NCI-H226 (cell line): ENCODE measurements at regions not wholly inside any gene's neighbourhood (a gene's known extent, or its start where the extent isn't known, plus 50 kb on each side); places are given as distances from the start of the nearest gene placed in this dataset.
"Not testable (repeated sequence)": the region's sequence is repeated elsewhere in the genome, so short reads cannot be mapped to it uniquely, and the experiment has no call there.

ENCODE experiments used
- DNase-seq: peaks from one replicate; pipeline ENCODE4 v3.0.0-alpha.2; 2015

DNA sequence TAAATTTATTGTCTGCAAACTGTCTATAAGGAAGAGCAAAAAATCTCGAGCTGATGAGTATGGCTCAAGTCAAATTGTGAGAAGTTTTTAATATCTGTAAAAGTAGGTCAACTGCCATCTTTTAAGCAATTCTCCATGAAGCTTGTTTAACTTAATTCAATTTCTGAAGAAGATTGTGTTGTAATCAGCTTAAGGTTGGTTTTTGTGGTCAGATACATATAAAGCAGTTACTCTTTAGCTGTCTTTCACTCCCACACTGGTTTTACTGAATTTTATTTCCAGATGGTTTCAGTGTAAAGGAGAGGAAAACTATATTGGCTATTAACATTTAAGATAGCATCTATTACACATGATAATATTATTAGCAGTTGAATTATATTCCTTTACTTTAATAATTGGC lies 1165.1 kb downstream of the SLC16A7 start:
- no peak for DNase-seq

DNA sequence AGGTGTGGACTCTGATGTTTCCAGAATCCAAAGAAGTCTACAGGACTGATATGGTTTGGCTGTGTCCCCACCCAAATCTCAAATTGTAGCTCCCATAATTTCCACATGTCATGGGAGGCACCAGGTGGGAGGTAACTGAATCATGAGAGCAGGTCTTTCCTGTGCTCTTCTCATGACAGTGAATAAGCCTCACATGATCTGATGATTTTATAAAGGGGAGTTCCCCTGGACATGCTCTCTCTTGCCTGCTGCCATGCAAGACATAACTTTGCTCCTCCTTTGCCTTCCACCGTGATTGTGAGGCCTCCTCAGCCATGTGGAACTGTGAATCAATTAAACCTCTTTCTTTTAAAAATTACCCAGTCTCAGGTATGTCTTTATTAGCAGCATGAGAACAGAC lies 1205.3 kb downstream of the SLC16A7 start:
- not testable (repeated sequence) for DNase-seq

DNA sequence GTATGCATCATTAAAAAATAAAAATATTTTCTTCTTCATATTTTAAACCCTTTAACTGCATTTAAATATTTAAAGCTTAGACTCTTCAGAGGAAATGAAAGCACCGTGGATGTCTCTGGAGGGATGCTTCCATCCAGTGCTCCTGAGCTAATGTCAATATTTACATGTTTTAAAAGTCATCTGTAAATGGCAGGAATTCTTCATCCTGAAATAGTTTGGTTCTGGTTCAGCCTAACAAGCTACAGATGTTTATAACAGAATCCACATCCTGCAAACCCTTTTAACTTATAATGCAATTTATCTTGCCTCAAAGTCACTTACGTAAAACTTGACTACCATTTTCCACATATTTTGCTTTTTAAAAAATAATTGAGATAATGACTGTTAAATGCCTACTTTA lies 1207.3 kb downstream of the SLC16A7 start:
- DNase-seq, result no peak

DNA sequence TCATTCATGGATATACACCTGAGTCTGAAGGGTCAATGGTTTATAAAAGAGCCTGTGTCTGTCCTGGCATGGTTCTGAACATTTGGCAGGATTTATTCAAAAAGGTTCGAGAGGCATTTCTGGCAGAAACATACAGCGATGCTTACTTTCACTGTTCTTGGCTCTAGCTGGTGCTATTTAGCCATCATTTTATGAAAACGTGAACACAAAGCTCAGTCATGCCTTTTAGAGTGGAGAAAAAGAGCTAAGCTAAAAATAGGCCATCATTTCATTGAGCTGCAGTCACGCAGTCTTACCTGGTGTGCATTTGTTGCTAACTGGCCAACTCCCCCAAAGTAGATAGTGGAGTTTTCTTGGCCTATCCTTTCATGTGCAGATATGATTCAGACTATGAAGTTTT lies 1209.5 kb downstream of the SLC16A7 start:
- no peak for DNase-seq

DNA sequence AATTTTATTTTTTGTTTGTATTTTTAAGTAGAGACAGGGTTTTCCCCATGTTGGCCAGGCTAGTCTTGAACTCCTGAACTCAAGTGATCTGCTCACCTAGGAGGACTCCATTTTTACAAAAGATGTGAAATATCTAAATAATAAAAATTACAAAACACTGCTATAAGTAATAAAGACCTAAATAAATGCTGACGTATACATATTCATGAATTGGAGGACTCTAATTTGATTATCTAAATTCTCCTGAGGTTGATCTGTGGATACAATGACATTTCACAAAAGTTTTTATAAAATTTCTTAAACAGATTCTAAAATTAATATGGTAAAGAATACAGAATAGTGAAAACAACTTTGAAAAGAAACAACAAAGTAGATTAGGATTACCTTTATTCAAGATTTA lies 1224.0 kb downstream of the SLC16A7 start:
- DNase-seq, result no peak

DNA sequence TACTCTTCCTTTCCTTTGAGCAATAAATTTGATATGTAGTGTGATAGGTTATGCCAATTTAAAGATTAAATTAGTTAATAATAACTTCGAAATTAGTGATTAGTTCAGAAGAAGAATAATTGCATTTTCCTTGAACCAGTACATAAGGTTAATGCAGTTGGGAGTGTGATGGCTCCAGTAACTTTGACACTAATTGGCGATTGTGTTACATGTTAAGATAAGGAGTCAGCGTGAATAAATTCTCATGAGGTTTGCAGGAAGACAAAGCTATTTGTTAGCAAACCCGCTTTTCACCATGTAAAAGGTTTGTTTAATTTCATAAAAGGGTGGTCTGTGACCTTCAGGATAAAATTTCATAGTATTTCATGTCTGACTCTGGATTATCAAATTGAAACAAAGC lies 1226.8 kb downstream of the SLC16A7 start:
- DNase-seq, result no peak

DNA sequence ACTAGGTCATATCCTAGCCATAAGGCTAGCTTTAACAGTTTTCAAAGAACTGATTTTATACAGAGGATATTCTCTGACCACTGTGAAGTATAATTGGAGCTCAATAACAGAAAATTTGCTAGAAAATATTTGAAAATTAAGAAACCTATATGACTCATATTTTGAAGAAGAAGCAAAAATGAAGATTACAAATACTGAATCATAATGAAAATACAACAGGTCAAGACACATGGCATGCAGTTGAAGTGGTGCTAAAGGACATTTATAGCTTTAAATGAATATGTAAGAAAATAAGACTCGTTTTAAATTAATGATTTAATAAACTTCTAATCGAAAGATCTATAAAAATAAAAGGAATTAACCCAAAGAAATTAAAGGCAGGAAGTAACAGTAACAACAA lies 1234.6 kb downstream of the SLC16A7 start:
- DNase-seq, result no peak

DNA sequence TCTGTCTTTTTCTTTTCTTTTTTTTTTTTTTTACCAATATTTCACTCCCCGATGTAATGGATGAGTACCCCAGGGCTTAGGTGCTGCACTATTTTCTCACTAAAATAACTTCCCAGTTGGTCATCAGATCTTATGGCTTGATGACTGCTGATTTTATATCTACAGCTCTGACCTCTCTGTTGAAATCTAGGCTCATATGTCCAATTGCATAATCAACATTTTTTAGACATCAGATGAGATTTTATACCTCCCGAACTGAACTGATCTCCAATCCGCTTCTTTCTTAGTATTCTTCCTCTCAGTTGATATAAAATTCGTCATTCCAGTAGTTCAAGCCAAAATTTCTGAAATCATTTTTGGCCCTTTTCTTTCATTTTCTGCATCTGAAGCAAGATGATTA lies 1236.5 kb downstream of the SLC16A7 start:
- DNase-seq, result no peak

DNA sequence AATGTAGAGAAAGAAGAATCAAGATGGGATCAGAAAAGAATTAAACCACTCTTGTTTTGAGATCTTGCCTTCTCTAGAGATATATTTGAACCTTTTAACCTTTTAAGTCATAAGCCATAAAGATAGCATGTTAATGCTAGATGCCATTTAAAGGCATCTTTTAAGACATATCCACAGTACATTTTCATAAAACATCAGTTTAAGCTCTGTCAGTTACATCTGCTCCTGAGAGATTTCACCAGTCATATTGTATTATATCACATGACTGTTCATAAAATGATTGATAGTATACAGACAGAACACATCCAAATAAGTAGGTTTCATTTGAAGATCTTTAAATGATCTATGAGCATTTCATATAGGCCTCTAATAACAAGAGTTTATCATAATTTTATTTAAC lies 1238.5 kb downstream of the SLC16A7 start:
- DNase-seq, result no peak

DNA sequence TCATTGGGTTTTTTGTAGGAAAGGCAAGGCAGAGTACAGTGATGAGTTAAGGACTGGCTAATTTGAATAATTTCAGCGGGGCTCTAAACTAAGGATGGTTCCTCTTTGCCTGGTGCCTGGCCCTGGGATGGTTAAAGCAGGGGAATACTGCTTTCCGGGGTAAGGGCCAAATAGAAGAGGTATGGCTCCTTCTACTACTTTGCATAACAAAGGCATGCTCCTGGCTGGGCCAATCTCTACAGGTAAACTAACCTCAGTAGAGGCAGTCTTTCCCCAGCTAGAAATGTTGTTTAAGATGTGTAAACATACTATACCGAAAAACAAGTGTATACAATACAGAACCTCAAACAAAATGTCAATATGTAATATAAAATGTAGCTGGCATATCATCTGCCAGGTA lies 1239.0 kb downstream of the SLC16A7 start:
- no peak for DNase-seq

DNA sequence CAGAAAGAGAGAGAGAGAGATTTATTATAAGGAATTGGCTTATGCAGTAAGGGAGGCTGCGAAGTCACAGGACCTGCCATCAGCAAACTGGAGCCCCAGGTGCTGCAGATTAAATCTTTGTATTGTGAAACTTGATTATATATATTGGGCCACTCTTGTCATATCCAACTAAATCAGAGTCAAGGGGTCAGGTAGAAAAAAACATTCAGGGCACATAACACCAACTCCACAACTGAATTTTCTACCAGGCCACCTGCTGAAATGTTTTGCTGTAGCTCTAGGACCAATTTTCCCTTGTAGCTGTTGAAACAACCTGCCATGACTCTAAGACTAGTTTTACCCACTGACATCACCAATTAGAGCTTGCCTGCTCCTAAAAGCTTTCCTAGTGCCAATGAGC lies 1240.8 kb downstream of the SLC16A7 start:
- no peak for DNase-seq

DNA sequence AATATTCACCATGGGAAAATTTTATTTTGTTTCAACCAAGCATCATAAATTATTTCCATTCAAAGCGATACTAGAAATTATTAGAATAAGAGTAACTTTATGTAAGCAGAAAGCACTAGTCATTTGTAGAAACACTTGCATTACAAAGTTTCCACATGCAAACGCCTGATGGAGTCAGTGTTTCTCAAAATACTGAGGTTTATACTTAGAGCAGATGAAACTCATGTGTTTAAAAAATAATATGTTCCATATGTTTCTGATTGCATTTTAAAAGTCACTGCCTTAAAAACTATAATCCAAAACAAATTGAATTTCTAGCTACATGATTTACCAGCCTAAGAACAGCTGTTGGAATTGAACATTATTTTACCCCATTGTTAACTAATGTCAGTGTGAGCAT lies 1246.4 kb downstream of the SLC16A7 start:
- DNase-seq, result no peak

DNA sequence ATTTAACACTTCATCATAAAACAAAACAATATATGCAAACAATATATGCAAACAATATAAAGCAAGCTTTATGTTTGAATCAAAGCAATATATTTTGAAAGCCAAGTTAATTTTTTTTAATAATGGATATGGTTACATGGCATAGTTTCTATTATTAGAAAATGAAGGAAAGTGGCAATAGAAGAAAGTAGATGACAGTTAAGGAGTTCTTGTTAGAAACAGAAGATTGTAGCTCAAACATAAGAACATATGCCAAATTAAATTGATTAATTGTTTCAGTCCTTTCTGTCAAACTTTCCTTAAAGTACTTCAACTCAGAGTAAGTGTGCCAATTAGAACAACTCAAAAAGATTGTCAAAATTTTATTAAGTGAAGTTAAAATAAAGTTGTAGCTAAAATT lies 1248.3 kb downstream of the SLC16A7 start:
- no peak for DNase-seq

DNA sequence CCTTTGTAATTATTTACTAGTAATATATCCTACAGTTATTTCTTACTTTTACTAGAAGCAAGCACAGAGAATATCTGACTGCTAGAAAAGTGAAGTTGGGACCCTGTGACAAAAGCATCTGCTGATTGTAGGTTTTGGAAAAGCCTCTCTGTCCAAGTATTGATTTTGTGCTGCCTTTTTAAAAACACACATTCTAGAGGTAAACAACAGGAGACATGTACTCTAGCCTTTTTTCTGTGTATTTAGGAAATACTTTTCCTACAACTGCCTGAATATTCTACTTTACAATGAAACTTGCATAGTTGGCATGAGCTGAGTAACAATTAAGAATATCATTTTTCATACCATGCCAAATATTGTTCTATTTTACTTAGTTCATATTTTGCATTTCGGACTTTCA lies 1249.0 kb downstream of the SLC16A7 start:
- DNase-seq, result no peak

DNA sequence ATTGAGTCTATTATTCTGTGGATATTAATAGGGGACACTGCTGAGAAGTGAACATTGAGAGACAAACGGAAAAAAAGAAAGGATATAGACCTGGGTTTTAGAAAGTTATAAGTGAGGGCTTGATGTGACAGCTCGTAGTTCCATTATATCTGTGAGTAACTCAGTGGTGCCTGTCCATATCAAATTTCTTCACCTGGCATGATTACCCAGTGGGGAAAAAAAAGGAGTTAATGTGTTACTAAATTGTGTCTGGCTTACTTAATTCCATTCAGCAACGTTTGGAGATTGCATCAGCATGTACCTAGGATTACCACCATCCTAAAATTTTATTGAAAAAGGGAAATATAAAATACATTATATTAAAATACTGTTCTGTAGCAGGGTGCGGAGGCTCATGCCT lies 1249.9 kb downstream of the SLC16A7 start:
- no peak for DNase-seq

DNA sequence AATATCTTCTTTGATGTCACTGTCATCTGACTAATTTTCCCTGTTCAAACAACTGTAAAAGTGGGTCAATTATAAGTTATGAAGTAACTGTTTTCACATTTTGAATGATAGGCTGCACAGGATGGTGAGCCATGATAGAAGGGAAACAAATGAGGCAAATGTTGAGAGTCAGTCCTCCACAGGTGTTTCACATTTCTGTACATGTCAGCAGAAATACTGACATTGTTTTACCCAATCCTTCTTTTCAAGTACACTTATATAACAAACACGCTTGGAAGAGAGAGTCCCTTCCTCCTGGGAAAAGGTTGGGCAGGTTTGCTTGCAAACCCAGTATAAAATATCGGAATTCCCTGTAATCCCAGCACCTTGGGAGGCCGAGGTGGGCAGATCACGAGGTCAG lies 1251.5 kb downstream of the SLC16A7 start:
- no peak for DNase-seq

DNA sequence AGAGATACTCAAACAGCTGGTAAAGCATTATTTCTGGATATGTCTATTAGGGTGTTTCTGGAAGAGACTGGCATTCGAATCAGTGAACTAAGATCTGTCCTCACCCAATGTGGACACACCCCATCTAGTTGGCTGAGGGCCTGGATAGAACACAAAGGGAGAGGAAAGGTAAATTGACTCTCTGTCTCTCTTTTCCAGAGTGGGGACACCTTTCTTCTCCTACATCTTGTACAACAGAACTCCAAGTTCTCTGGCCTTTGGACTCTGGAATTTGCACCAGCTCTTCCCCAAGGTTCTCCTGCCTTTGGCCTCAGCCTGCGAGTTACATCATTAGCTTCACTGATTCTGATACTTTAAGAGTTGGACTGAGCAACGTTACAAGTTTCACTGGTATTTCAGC lies 1253.9 kb downstream of the SLC16A7 start:
- DNase-seq, result no peak

DNA sequence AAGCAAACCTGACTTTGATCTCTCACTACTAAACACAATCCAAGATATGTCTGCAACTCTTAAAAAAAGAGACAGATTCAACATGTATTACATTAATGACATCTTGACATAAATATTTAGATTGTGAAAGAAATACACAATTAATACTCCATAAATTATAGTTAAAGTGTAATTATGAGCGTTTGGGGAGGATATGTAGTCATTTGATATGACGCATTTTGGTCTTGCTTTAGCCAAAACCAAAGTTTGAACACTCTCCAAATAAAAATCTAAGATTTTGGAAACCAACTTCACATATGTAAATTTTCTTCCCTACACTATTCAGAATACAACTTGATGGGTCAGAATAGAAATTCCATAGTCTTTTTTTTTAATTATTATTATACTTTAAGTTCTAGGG lies 1257.6 kb downstream of the SLC16A7 start:
- no peak for DNase-seq

DNA sequence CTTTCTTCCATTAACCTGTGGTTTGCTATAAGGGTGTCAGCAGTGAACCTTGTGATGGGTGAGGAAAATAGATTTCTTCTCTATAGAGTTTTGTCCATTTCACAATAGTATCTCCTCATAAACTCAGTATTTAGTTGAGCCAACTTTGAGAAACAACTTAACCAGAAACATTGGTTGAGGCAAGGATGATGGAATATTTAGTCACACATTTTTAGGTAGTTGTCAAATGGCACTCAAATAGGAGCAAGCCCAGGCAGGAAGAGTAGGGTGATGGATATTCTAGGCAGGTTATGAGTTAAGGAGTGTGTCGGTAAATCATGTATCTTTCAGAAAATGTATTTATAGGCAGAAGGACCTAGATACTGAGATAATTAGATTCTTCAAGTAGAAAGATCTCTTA lies 1267.6 kb downstream of the SLC16A7 start:
- no peak for DNase-seq

DNA sequence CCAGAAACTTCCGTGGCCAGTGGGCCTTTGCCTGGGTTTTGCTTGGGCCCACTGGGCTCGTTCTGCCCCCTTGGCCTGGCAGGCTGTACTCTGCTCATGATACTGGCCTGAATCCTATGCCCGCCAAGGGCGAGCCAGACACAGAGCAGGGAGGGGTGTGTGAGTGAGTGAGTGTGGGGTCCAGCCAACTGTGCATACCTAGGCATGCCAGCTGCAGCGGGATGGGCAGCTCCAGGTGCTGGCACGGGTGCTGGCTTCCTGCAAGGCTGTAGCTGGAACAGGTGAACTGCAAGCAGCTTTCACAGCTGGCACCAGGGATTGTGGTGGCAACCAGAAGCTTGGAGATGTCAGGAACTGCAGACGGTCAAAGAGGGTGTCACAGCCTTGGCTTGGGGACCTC lies 1276.4 kb downstream of the SLC16A7 start:
- no peak for DNase-seq

DNA sequence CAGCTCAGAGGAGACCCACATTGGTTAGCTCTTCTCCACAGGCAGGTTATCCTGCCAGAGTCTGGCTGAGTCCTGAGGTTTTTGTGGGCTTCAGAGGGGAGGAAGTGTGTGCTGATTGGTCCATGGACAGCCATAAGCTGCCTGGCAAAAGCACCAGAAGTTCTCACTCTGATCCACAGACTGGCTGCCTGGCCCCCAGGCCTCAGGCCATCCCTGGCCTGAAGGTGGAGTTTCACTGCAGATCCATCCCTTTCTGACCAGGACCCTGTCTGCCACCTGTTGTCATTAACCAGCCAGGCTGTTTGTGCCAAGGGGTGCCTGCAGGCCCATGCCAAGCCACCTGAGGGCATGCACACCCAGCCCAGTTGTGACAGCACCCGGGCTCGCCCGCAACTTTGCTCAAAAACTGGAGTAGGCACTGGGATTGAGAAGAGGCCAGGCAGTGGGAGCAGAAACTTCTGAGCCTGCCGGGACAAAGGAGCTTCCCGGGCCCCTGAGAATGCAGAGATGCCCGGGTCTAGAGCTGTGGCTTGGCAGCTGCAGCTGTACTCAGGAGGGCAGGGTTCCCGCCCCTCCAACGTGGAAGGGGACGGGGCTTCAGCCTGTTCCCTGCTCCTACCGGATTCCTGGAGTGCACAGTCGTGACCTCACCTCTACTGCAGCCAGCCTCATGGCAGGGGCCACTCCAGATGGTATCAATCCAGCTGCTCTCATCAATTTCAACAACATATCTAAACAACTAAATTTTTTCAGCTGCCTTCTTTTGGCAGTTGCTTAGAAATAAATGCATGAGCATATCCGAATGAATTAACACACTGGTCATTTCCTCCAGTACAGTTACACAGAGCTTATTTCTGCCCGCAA lies 1277.3 kb downstream of the SLC16A7 start:
- DNase-seq, result no peak

DNA sequence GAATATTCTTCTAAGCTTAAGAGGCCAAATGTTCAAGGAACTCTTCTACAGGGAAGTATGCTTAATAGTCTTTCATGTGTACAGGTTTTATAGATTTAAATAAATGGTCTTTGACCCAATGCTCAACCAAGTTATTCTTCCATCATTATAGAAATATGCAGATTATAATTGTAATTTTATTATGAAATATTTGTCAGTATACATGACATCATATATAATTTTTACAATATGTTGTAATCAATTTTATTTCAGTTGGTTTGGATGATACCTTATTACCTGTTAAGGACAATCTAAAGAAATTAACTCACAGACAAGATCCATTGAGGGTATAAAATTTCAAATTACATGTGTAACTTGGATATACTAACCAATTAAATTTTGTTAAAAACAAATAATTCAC lies 1278.3 kb downstream of the SLC16A7 start:
- no peak for DNase-seq

DNA sequence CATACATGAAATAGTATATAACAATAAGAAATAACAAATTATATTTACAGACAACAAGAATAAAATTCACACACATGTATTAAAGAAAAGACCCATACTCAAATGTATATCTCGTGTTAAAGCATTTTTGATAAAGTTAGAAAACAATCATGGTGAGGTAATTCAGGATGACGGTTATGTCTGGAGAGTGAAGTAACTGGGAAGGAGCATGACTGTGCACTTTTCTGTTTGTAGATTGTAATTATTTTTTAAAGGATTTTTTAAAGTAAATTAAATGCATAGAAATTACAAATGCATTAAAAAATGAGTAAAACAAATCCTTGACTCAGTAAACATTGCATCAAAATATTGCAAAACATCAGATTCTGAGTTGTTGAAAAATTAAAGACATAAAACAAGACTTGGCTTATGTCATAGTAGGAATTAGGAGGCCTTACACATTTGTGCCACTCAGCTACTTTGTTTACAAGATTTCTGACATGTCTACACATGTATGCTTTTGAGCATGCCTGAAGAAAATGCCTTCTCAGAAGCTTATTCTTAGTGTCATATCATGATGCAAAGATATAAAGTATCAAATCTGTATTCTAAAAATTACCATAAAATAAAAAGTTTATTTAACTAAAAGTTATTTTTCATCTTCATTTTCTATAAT lies 1325.1 kb downstream of the SLC16A7 start:
- DNase-seq, result no peak

DNA sequence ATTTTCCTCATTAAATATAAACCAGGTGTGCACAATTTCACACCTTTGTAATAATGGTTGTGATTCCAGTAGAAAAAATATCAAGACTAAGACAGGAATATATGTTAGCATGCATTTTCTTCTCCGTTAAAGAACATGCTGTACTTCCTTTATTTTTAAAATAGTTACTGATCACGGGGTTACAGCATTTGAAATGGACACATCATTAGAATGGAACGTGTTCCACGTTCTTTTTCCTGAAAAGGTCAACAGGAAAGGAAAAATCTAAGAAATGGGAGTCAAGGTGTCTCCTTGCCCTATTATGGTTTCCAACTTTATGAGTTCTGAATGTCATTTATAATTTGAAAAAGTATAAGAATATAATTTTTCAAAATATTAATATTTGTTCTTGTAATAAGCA lies 1325.7 kb downstream of the SLC16A7 start:
- DNase-seq, result no peak

DNA sequence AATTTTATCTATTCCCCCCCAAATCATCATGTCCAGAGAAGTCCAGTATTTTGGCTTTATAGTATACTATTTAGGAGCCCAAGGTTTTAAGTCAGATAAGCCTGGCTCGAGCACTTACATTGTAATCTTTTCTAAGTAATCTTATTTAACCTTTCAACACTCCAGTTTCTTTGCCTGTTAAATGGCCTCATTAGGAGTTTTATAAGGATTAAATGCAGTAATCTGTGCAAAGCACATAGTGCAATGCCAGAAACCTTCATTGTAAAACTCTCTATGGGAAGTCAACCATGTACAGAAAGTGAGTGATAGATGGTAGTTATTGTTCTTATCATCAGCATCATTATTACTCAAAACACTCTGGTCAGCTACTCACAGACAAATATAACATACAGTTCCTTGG lies 1330.4 kb downstream of the SLC16A7 start:
- DNase-seq, result no peak
